ENCODE measurements at regions not wholly inside any gene's neighbourhood (a gene's known extent, or its start where the extent isn't known, plus 50 kb on each side); places are given as distances from the start of the nearest gene placed in this dataset.

- DNase-seq (no peak), ATAC-seq (ENCODE audit: low read depth) (no peak)
- no TSS peak for BruUV-seq (replicated peaks)
- Histone ChIP-seq H2BK15ac (ENCODE audit: low read depth, low read length) (no peak overlapping the region), H2AFZ (replicated peaks; ENCODE audit: low read length, poor library complexity) (no peak overlapping the region), H3K56ac (ENCODE audit: extremely low read depth, insufficient read depth, low read length) (no peak overlapping the region), H3K4me1 (ENCODE audit: control insufficient read depth, insufficient read depth, low read length) (no peaks in the 10 kb centered on the region), H3K23ac (ENCODE audit: low read depth, low read length) (no peak overlapping the region), H3K36me3 (ENCODE audit: control insufficient read depth, insufficient read depth, low read length) (no peaks in the 10 kb centered on the region), H3K9me3 (ENCODE audit: control insufficient read depth, insufficient read depth, low read length) (no peaks in the 10 kb centered on the region), H3K27ac (ENCODE audit: insufficient read depth, low read length) (no peak overlapping the region), H2AK9ac (replicated peaks; ENCODE audit: low read depth, low read length, poor library complexity) (no peak overlapping the region), H3K27me3 (ENCODE audit: control insufficient read depth, insufficient read depth, low read length) (no peaks in the 10 kb centered on the region), H4K91ac (ENCODE audit: insufficient read depth, low read depth, low read length) (no peak overlapping the region), H2BK5ac (ENCODE audit: low read depth, low read length, poor library complexity, severe bottlenecking) (no peak overlapping the region), H3K14ac (replicated peaks; ENCODE audit: low read depth, low read length) (no peak overlapping the region), H2BK20ac (ENCODE audit: low read depth, low read length) (no peak overlapping the region), H4K8ac (ENCODE audit: low read depth in 2 of 2, low read length in 2 of 2) (no peak overlapping the region), H3K79me1 (ENCODE audit: low read depth in 1 of 2, low read length in 2 of 2) (no peaks in the 10 kb centered on the region), H4K20me1 (ENCODE audit: insufficient read depth, low read length) (no peaks in the 10 kb centered on the region), H3K4ac (ENCODE audit: low read depth, low read length) (no peak overlapping the region), H3K9ac (ENCODE audit: low read depth, low read length) (no peak overlapping the region), H2AK5ac (ENCODE audit: low read depth, low read length) (no peak overlapping the region), H2BK120ac (ENCODE audit: low read depth, low read length) (no peak overlapping the region), H3K4me3 (ENCODE audit: insufficient read depth, low read depth, low read length) (no peak overlapping the region), H3K4me2 (ENCODE audit: low read depth, low read length) (no peak overlapping the region), H3K9me1 (ENCODE audit: insufficient read depth, low read length) (no peaks in the 10 kb centered on the region), H4K5ac (ENCODE audit: low read depth, low read length) (no peak overlapping the region), H3K18ac (ENCODE audit: low read depth, low read length) (no peak overlapping the region)
- 65% methylated on average over 2 of the region's 2 CpGs; no CpG with 5 or more reads in 1 of the 2 experiments for WGBS, 2 experiments (ENCODE audit: extremely low coverage in 2 of 2, insufficient read length in 1 of 2)
- in situ Hi-C loops (cut with MboI; ENCODE audit: low sequenced_read_pairs): no loop called here
- intact Hi-C loops (cut with micrococcal nuclease): no loop called here
- ChIA-PET POLR2A (ENCODE audit: unreplicated experiment) (no interaction called here), CTCF (no interaction called here)
- dilution Hi-C loops (cut with HindIII; ENCODE audit: low sequenced_read_pairs, unreplicated experiment): no loop called here
- TF ChIP-seq RCOR1 (IDR thresholded peaks at IDR 0.05; ENCODE audit: insufficient replicate concordance, low read length): no peak
- TF ChIP-seq RAD21 (IDR thresholded peaks at IDR 0.05; ENCODE audit: low read length): no peak
- no peak for TF ChIP-seq SMC3 (IDR thresholded peaks at IDR 0.05; ENCODE audit: low read depth, low read length)
- TF ChIP-seq MAFK (IDR thresholded peaks at IDR 0.05; ENCODE audit: low read depth, low read length): no peak
- TF ChIP-seq POLR2A (IDR thresholded peaks at IDR 0.05; ENCODE audit: low read depth, low read length): no peak
- no peak for TF ChIP-seq NFE2L2 (IDR thresholded peaks at IDR 0.05; ENCODE audit: low read depth, low read length)
- no peak for TF ChIP-seq ELK1 (IDR thresholded peaks at IDR 0.05; ENCODE audit: borderline replicate concordance, low read depth, low read length)
- no peak for TF ChIP-seq FOS (IDR thresholded peaks at IDR 0.05; ENCODE audit: low read depth, low read length)
- TF ChIP-seq MXI1 (IDR thresholded peaks at IDR 0.05; ENCODE audit: borderline replicate concordance, low read depth, low read length): no peak
- no peak for TF ChIP-seq CHD1 (IDR thresholded peaks at IDR 0.05; ENCODE audit: low read depth, low read length)
- TF ChIP-seq USF2 (IDR thresholded peaks at IDR 0.05; ENCODE audit: low read depth, low read length): no peak
- no peak for TF ChIP-seq RFX5 (IDR thresholded peaks at IDR 0.05; ENCODE audit: low read depth, low read length)
- TF ChIP-seq CTCF (conservative IDR thresholded peaks at IDR 0.05; ENCODE audit: low read depth, low read length): no peak
- TF ChIP-seq MAZ (IDR thresholded peaks at IDR 0.05; ENCODE audit: borderline replicate concordance, low read depth, low read length): no peak
- no peak for TF ChIP-seq BHLHE40 (IDR thresholded peaks at IDR 0.05; ENCODE audit: low read depth, low read length)
- no peak for TF ChIP-seq CEBPB (IDR thresholded peaks at IDR 0.05; ENCODE audit: low read depth, low read length)
Observed at GRCh38 chr6:47379328-47379727, 69.6 kb upstream of the TNFRSF21 start.

Measured in IMR-90 (cell line).